ENCODE measurements at regions not wholly inside any gene's neighbourhood (a gene's known extent, or its start where the extent isn't known, plus 50 kb on each side); places are given as distances from the start of the nearest gene placed in this dataset.

- no peak for TF ChIP-seq CTCF (IDR thresholded peaks at IDR 0.05)
- no peak for TF ChIP-seq EP300 (IDR thresholded peaks at IDR 0.05)
- no peak for TF ChIP-seq POLR2A (IDR thresholded peaks at IDR 0.05)
- no peak for TF ChIP-seq POLR2AphosphoS5 (IDR thresholded peaks at IDR 0.05)
Measured at GRCh38 chr7:86222806-86223205, 420.9 kb upstream of the GRM3 start.
